A673 (cell line): ENCODE measurements at regions not wholly inside any gene's neighbourhood (a gene's known extent, or its start where the extent isn't known, plus 50 kb on each side); places are given as distances from the start of the nearest gene placed in this dataset.

ENCODE experiments used
- BruUV-seq: library from RNA; stranded (reverse); fragments of 400-500 nt; replicated peaks from 2 replicates; lab custom pipeline; 2021; lab: Mats Ljungman, UMichigan
- CTCF ChIA-PET: fragments of 300-600 bp; sonication (Branson Sonifier 250); formaldehyde crosslinking; loops from one replicate; lab custom pipeline; 2022; ENCODE audit warnings: antibody characterized with exemption; lab: Charles Lee
- POLR2A ChIA-PET: fragments of 300-600 bp; sonication (Branson Sonifier 250); formaldehyde crosslinking; loops from one replicate; lab custom pipeline; 2022; ENCODE audit warnings: antibody characterized with exemption; ENCODE audit not compliant: low non-redundant PET; lab: Charles Lee
- DNase-seq: peaks from one replicate; pipeline ENCODE4 v3.0.0-alpha.2; 2015; ENCODE audit warnings: low spot score
- H3K27ac ChIP-seq: fragments of 200-600 bp; sonication (generic); 2 replicates; pipeline ENCODE4 v1.5.1; 2016; ENCODE audit warnings: mixed run types, low read depth, mild to moderate bottlenecking, mixed read lengths, antibody characterized with exemption, low read length; ENCODE audit not compliant: poor library complexity, severe bottlenecking
- H3K27me3 ChIP-seq: fragments of 200-600 bp; sonication (generic); replicated peaks from 2 replicates; pipeline ENCODE4 v1.6.1; 2017; ENCODE audit warnings: mixed run types, low read depth, mild to moderate bottlenecking, mixed read lengths, antibody characterized with exemption, low read length; ENCODE audit not compliant: insufficient read depth, poor library complexity
- H3K36me3 ChIP-seq: fragments of 200-600 bp; sonication (generic); 2 replicates; pipeline ENCODE4 v1.6.1; 2016; ENCODE audit warnings: mixed run types, mild to moderate bottlenecking, mixed read lengths, antibody characterized with exemption, low read length; ENCODE audit not compliant: insufficient read depth, poor library complexity, severe bottlenecking
- H3K4me1 ChIP-seq: fragments of 200-600 bp; sonication (generic); 2 replicates; pipeline ENCODE4 v1.6.1; 2017; ENCODE audit warnings: mixed run types, mild to moderate bottlenecking, mixed read lengths, antibody characterized with exemption, low read length; ENCODE audit not compliant: insufficient read depth, poor library complexity, severe bottlenecking
- H3K4me3 ChIP-seq: fragments of 200-600 bp; sonication (generic); 2 replicates; pipeline ENCODE4 v1.5.1; 2016; ENCODE audit warnings: low read depth, mixed run types, mild to moderate bottlenecking, mixed read lengths, low read length; ENCODE audit not compliant: poor library complexity, severe bottlenecking
- H3K9me3 ChIP-seq: fragments of 200-600 bp; sonication (generic); 2 replicates; pipeline ENCODE4 v1.6.1; 2016; ENCODE audit warnings: mixed run types, low read depth, mild to moderate bottlenecking, mixed read lengths, antibody characterized with exemption, low read length; ENCODE audit not compliant: poor library complexity, severe bottlenecking
- EZH2 ChIP-seq: fragments of 200-600 bp; sonication (generic); IDR thresholded peaks from 2 replicates; pipeline ENCODE4 v1.6.1; 2017; ENCODE audit warnings: borderline replicate concordance, low read depth, mild to moderate bottlenecking, mixed read lengths, antibody characterized with exemption, low read length; ENCODE audit not compliant: poor library complexity, severe bottlenecking
- intact Hi-C: fragments of 100-400 bp; cut with micrococcal nuclease; formaldehyde crosslinking; loops from one replicate; pipeline ENCODE4 v1.10.0; 2022; ENCODE audit not compliant: unreplicated experiment
- TF ChIP-seq, protein P1 (sequence below): fragments of 300-800, 200-600 bp; sonication (generic); conservative IDR thresholded peaks from 2 replicates; pipeline ENCODE4 v1.5.1; 2017; ENCODE audit warnings: low read depth, mild to moderate bottlenecking, antibody characterized with exemption, low read length, moderate library complexity, mixed read lengths

DNA sequence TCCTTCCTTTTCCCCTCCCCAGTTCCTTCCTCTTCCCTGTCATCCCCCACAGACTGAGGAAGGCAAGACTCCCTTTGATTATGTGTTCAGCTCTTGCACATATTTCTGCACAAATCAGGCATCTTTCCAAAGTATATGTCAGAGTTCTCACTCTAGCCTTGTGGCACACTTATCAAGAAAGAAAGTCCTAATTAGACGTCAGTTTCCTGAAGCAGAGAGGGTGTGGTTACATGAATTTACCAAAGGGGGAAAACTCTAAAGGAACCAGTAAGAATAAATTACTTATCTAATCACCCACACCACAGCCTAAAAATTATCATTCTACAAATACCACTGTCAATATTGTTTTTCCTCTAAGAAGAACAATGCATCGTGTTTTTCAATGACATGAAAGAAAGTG lies 120.7 kb upstream of the GRIP1 start:
- TF ChIP-seq, protein P1, sequence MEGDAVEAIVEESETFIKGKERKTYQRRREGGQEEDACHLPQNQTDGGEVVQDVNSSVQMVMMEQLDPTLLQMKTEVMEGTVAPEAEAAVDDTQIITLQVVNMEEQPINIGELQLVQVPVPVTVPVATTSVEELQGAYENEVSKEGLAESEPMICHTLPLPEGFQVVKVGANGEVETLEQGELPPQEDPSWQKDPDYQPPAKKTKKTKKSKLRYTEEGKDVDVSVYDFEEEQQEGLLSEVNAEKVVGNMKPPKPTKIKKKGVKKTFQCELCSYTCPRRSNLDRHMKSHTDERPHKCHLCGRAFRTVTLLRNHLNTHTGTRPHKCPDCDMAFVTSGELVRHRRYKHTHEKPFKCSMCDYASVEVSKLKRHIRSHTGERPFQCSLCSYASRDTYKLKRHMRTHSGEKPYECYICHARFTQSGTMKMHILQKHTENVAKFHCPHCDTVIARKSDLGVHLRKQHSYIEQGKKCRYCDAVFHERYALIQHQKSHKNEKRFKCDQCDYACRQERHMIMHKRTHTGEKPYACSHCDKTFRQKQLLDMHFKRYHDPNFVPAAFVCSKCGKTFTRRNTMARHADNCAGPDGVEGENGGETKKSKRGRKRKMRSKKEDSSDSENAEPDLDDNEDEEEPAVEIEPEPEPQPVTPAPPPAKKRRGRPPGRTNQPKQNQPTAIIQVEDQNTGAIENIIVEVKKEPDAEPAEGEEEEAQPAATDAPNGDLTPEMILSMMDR, result no peak
- H3K36me3 ChIP-seq, result no peaks in the 10 kb centered on the region
- no peak overlapping the region for H3K27ac ChIP-seq
- no TSS peak for BruUV-seq
- H3K4me3 ChIP-seq, result no peak overlapping the region
- H3K9me3 ChIP-seq, result no peaks in the 10 kb centered on the region
- CTCF ChIA-PET, result no interaction called here
- POLR2A ChIA-PET, result no interaction called here
- peaks cover 87% of the 10 kb centered on the region for H3K27me3 ChIP-seq
- H3K4me1 ChIP-seq, result no peaks in the 10 kb centered on the region
- DNase-seq, result no peak
- intact Hi-C loops, result no loop called here

DNA sequence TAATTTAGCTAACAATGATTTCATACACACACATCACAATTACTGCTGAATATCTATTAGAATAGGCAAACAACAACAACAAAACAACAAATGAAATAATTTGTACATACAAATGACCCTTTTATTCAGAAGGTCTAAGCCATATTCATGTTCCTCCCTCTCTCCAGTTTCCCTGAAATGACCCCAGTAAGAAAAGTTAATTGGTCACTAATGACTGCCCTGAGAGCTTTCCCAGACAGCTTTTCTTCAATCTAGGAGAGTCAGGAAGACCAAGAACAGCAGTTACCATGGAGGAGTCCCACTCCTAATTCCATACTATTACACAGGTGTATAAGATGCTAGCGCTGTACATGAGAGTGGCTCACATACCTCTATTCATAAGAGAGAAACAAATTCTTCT lies 121.2 kb upstream of the GRIP1 start:
- no peak for DNase-seq
- CTCF ChIA-PET, result no interaction called here
- H3K9me3 ChIP-seq, result no peaks in the 10 kb centered on the region
- POLR2A ChIA-PET, result no interaction called here
- no peaks in the 10 kb centered on the region for H3K36me3 ChIP-seq
- peaks cover 87% of the 10 kb centered on the region for H3K27me3 ChIP-seq
- H3K4me3 ChIP-seq, result no peak overlapping the region
- TF ChIP-seq, protein P1, result no peak
- no peak for TF ChIP-seq EZH2
- intact Hi-C loops, result no loop called here
- no TSS peak for BruUV-seq
- H3K4me1 ChIP-seq, result no peaks in the 10 kb centered on the region
- H3K27ac ChIP-seq, result no peak overlapping the region

DNA sequence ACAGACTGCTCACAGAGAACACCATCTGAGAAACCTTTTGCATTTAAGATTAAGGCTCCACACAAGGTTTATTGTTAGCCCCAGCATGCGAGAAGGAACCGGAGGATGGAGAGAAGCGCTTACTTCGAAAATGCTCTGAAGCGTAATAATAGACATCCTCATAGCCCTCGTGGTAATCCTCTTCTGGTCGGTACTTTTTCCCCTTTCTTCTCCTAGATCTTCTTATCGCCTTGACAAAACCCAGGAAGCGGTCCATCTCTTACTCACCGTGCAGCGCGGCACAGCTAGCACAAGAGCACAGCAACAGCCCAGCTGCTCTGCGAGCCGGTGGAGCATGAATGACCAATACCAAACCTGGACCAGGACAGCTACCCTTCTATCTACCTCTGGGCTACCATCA lies 125.1 kb upstream of the GRIP1 start:
- H3K4me1 ChIP-seq, result no peaks in the 10 kb centered on the region
- intact Hi-C loops, result no loop called here
- H3K27me3 ChIP-seq, result peaks cover 81% of the 10 kb centered on the region
- ChIA-PET POLR2A (no interaction called here), CTCF (no interaction called here)
- H3K9me3 ChIP-seq, result no peaks in the 10 kb centered on the region
- no peak overlapping the region for H3K27ac ChIP-seq
- TF ChIP-seq, protein P1, result no peak
- no peak for TF ChIP-seq EZH2
- DNase-seq, result no peak
- H3K36me3 ChIP-seq, result no peaks in the 10 kb centered on the region
- BruUV-seq, result no TSS peak
- no peak overlapping the region for H3K4me3 ChIP-seq
